ENCODE measurements at regions not wholly inside any gene's neighbourhood (a gene's known extent, or its start where the extent isn't known, plus 50 kb on each side); places are given as distances from the start of the nearest gene placed in this dataset.

GRCh38 chr6:150720774-150721233 lies 121.1 kb downstream of the PLEKHG1 start:
- TF ChIP-seq CEBPB (IDR thresholded peaks at IDR 0.05), result peak; percentile 92
- no peak for TF ChIP-seq REST (IDR thresholded peaks at IDR 0.05; ENCODE audit: low read depth)
- TF ChIP-seq FOXM1 (IDR thresholded peaks at IDR 0.05; ENCODE audit: borderline replicate concordance, low read depth), result peak; percentile 96
- no peak for TF ChIP-seq ZBTB7A (IDR thresholded peaks at IDR 0.05; ENCODE audit: low read depth)
- TF ChIP-seq TAF1 (IDR thresholded peaks at IDR 0.05; ENCODE audit: low read depth), result no peak
- TF ChIP-seq TCF12 (IDR thresholded peaks at IDR 0.05; ENCODE audit: low read depth), result peak; percentile 97
- TF ChIP-seq TEAD4 (IDR thresholded peaks at IDR 0.05), result peak; percentile 93
- peak; percentile 99 for TF ChIP-seq EP300 (IDR thresholded peaks at IDR 0.05; ENCODE audit: borderline replicate concordance)
- peak; percentile 52; the same call in 1 of the 2 replicates for TF ChIP-seq EGR1 (IDR thresholded peaks at IDR 0.05)
- peak; percentile 79 for TF ChIP-seq MAX (IDR thresholded peaks at IDR 0.05)
- TF ChIP-seq USF1 (IDR thresholded peaks at IDR 0.05), result peak; percentile 22; the same call in 1 of the 2 replicates
- peak; percentile 78 for TF ChIP-seq CREB1 (IDR thresholded peaks at IDR 0.05; ENCODE audit: low read depth)
- TF ChIP-seq RAD21 (IDR thresholded peaks at IDR 0.05; ENCODE audit: low read depth), result peak; percentile 30; the same call in 1 of the 2 replicates
- 0 out of 2 replicates have a peak, but pooled peaks have one; percentile 54 for TF ChIP-seq YY1 (IDR thresholded peaks at IDR 0.05; ENCODE audit: low read depth)
- peak; percentile 91 for TF ChIP-seq NFIC (IDR thresholded peaks at IDR 0.05)

- no peak for TF ChIP-seq REST (IDR thresholded peaks at IDR 0.05; ENCODE audit: low read depth)
- no peak for TF ChIP-seq NFIC (IDR thresholded peaks at IDR 0.05)
- no peak for TF ChIP-seq YY1 (IDR thresholded peaks at IDR 0.05; ENCODE audit: low read depth)
- no peak for TF ChIP-seq TEAD4 (IDR thresholded peaks at IDR 0.05)
- TF ChIP-seq CEBPB (IDR thresholded peaks at IDR 0.05), result no peak
- TF ChIP-seq TAF1 (IDR thresholded peaks at IDR 0.05; ENCODE audit: low read depth), result no peak
- no peak for TF ChIP-seq RAD21 (IDR thresholded peaks at IDR 0.05; ENCODE audit: low read depth)
- no peak for TF ChIP-seq MAX (IDR thresholded peaks at IDR 0.05)
- no peak for TF ChIP-seq FOXM1 (IDR thresholded peaks at IDR 0.05; ENCODE audit: borderline replicate concordance, low read depth)
- no peak; the same call in 1 of the 2 replicates for TF ChIP-seq ZBTB7A (IDR thresholded peaks at IDR 0.05; ENCODE audit: low read depth)
- no peak for TF ChIP-seq TCF12 (IDR thresholded peaks at IDR 0.05; ENCODE audit: low read depth)
- no peak for TF ChIP-seq EP300 (IDR thresholded peaks at IDR 0.05; ENCODE audit: borderline replicate concordance)
- TF ChIP-seq EGR1 (IDR thresholded peaks at IDR 0.05), result no peak
- no peak for TF ChIP-seq USF1 (IDR thresholded peaks at IDR 0.05)
- TF ChIP-seq CREB1 (IDR thresholded peaks at IDR 0.05; ENCODE audit: low read depth), result no peak
Measured at GRCh38 chr6:150721418-150722266, 122.0 kb downstream of the PLEKHG1 start.

GRCh38 chr6:150722614-150723344 lies 123.1 kb downstream of the PLEKHG1 start:
- TF ChIP-seq TCF12 (IDR thresholded peaks at IDR 0.05; ENCODE audit: low read depth) (no peak), CEBPB (IDR thresholded peaks at IDR 0.05) (no peak), YY1 (IDR thresholded peaks at IDR 0.05; ENCODE audit: low read depth) (no peak), CREB1 (IDR thresholded peaks at IDR 0.05; ENCODE audit: low read depth) (no peak), ZBTB7A (IDR thresholded peaks at IDR 0.05; ENCODE audit: low read depth) (no peak), TEAD4 (IDR thresholded peaks at IDR 0.05) (no peak), RAD21 (IDR thresholded peaks at IDR 0.05; ENCODE audit: low read depth) (no peak), REST (IDR thresholded peaks at IDR 0.05; ENCODE audit: low read depth) (no peak), USF1 (IDR thresholded peaks at IDR 0.05) (no peak), NFIC (IDR thresholded peaks at IDR 0.05) (no peak), EP300 (IDR thresholded peaks at IDR 0.05; ENCODE audit: borderline replicate concordance) (no peak), EGR1 (IDR thresholded peaks at IDR 0.05) (no peak), TAF1 (IDR thresholded peaks at IDR 0.05; ENCODE audit: low read depth) (no peak), FOXM1 (IDR thresholded peaks at IDR 0.05; ENCODE audit: borderline replicate concordance, low read depth) (no peak), MAX (IDR thresholded peaks at IDR 0.05) (no peak)
